DMS114 treated with DMSO at 0.1 percent for 48 hours (cell line): ENCODE measurements at regions not wholly inside any gene's neighbourhood (a gene's known extent, or its start where the extent isn't known, plus 50 kb on each side); places are given as distances from the start of the nearest gene placed in this dataset.

Experiments used
- DNase-seq: peaks from one replicate; lab custom pipeline; 2025; ENCODE audit not compliant: unreplicated experiment; lab: John Stamatoyannopoulos, UW

GRCh38 chr20:24738058-24738775 is 210.9 kb upstream of the CST7 start:
- DNase-seq = no peak

- no peak for DNase-seq
These were observed 210.0 kb upstream of the CST7 start for GRCh38 chr20:24738981-24739633.

GRCh38 chr20:24739746-24740145 is 209.3 kb upstream of the CST7 start:
- no peak for DNase-seq

- no peak for DNase-seq
These were observed 207.5 kb upstream of the CST7 start for GRCh38 chr20:24741493-24742072.

GRCh38 chr20:24742436-24742835 is 206.6 kb upstream of the CST7 start:
- no peak for DNase-seq

- no peak for DNase-seq
These were observed 206.1 kb upstream of the CST7 start for GRCh38 chr20:24742989-24743388.

- no peak for DNase-seq
These were observed 205.4 kb upstream of the CST7 start for GRCh38 chr20:24743641-24744040.

GRCh38 chr20:24744747-24745146 is 204.3 kb upstream of the CST7 start:
- no peak for DNase-seq

GRCh38 chr20:24745206-24745605 is 203.9 kb upstream of the CST7 start:
- DNase-seq = no peak

GRCh38 chr20:24745617-24746350 is 203.3 kb upstream of the CST7 start:
- no peak for DNase-seq

GRCh38 chr20:24746351-24746685 is 202.8 kb upstream of the CST7 start:
- no peak for DNase-seq

- no peak for DNase-seq
These were observed 201.9 kb upstream of the CST7 start for GRCh38 chr20:24747010-24747712.

GRCh38 chr20:24747881-24748595 is 201.0 kb upstream of the CST7 start:
- no peak for DNase-seq

- DNase-seq = no peak
These were observed 197.5 kb upstream of the CST7 start for GRCh38 chr20:24751551-24751950.

- no peak for DNase-seq
These were observed 196.5 kb upstream of the CST7 start for GRCh38 chr20:24752612-24753011.

- DNase-seq = no peak
These were observed 195.9 kb upstream of the CST7 start for GRCh38 chr20:24753130-24753529.

- no peak for DNase-seq
These were observed 194.4 kb upstream of the CST7 start for GRCh38 chr20:24754691-24755090.

GRCh38 chr20:24755411-24755922 is 193.6 kb upstream of the CST7 start:
- no peak for DNase-seq

GRCh38 chr20:24756292-24757025 is 192.6 kb upstream of the CST7 start:
- DNase-seq = no peak
